Stimulated activated CD4-positive, alpha-beta T cell treated with anti-CD3 and anti-CD28 coated beads, Interleukin-15, amount 100 ng/mL, for 48 hours (primary cell): ENCODE measurements at regions not wholly inside any gene's neighbourhood (a gene's known extent, or its start where the extent isn't known, plus 50 kb on each side); places are given as distances from the start of the nearest gene placed in this dataset.

ENCODE experiments used
- DNase-seq, 2 donors: peaks; one replicate each; pipeline ENCODE4 v3.0.0-alpha.2; 2020; ENCODE audit warnings: low read depth in 2 of 2

- DNase-seq = no peak
These were observed 180.6 kb upstream of the TMTC4 start for GRCh38 chr13:100855151-100855550.

GRCh38 chr13:100854006-100854405, 179.4 kb upstream of the TMTC4 start:
- no peak for DNase-seq

- DNase-seq = no peak
These were observed 178.8 kb upstream of the TMTC4 start for GRCh38 chr13:100853434-100853833.

- DNase-seq = no peak
These were observed 177.6 kb upstream of the TMTC4 start for GRCh38 chr13:100852146-100852545.

- no peak for DNase-seq
These were observed 173.7 kb upstream of the TMTC4 start for GRCh38 chr13:100848304-100848703.

GRCh38 chr13:100845128-100845757, 170.6 kb upstream of the TMTC4 start:
- DNase-seq = no peak

GRCh38 chr13:100842136-100842535, 167.5 kb upstream of the TMTC4 start:
- no peak for DNase-seq

- DNase-seq = no peak
These were observed 163.8 kb upstream of the TMTC4 start for GRCh38 chr13:100838387-100838786.

- DNase-seq = no peak
These were observed 163.0 kb upstream of the TMTC4 start for GRCh38 chr13:100837631-100838030.

- no peak for DNase-seq
These were observed 162.1 kb upstream of the TMTC4 start for GRCh38 chr13:100836711-100837110.

GRCh38 chr13:100835695-100836094, 161.1 kb upstream of the TMTC4 start:
- no peak for DNase-seq

GRCh38 chr13:100833427-100833826, 158.8 kb upstream of the TMTC4 start:
- no peak for DNase-seq

GRCh38 chr13:100828226-100828625, 153.6 kb upstream of the TMTC4 start:
- DNase-seq = no peak

GRCh38 chr13:100827489-100828176, 153.0 kb upstream of the TMTC4 start:
- DNase-seq = no peak

GRCh38 chr13:100826441-100826840, 151.8 kb upstream of the TMTC4 start:
- DNase-seq = no peak

- no peak for DNase-seq
These were observed 151.0 kb upstream of the TMTC4 start for GRCh38 chr13:100825557-100825956.

GRCh38 chr13:100824366-100824765, 149.8 kb upstream of the TMTC4 start:
- DNase-seq = no peak

GRCh38 chr13:100823448-100823847, 148.9 kb upstream of the TMTC4 start:
- no peak for DNase-seq

- no peak for DNase-seq
These were observed 148.4 kb upstream of the TMTC4 start for GRCh38 chr13:100822871-100823443.

- no peak for DNase-seq
These were observed 144.1 kb upstream of the TMTC4 start for GRCh38 chr13:100818711-100819110.

- DNase-seq = no peak
These were observed 143.3 kb upstream of the TMTC4 start for GRCh38 chr13:100817928-100818327.

GRCh38 chr13:100815476-100816046, 141.0 kb upstream of the TMTC4 start:
- DNase-seq = no peak

GRCh38 chr13:100812982-100813584, 138.5 kb upstream of the TMTC4 start:
- DNase-seq = no peak
